GM23338 (cell line): ENCODE measurements at regions not wholly inside any gene's neighbourhood (a gene's known extent, or its start where the extent isn't known, plus 50 kb on each side); places are given as distances from the start of the nearest gene placed in this dataset.

Experiments used
- ATAC-seq: fragments of 200-7000 bp; cut with Tn5 transposase; 3 replicates; pipeline ENCODE4 v1.9.1; 2020
- DNase-seq: peaks from one replicate; pipeline ENCODE4 v3.0.0-alpha.2; 2015; ENCODE audit warnings: low spot score
- H2AFZ ChIP-seq: fragments of 200-600 bp; sonication (generic); 2 replicates; pipeline ENCODE4 v1.8.0; 2016; ENCODE audit warnings: antibody characterized with exemption, mild to moderate bottlenecking, moderate library complexity
- H3F3A ChIP-seq: fragments of 200-600 bp; sonication (generic); replicated peaks from 2 replicates; pipeline ENCODE4 v1.8.0; 2017; ENCODE audit warnings: antibody characterized with exemption, mixed run types, low read depth
- H3K27ac ChIP-seq: fragments of 200-600 bp; sonication (generic); 2 replicates; pipeline ENCODE4 v1.6.1; 2016; ENCODE audit warnings: low read depth
- H3K27me3 ChIP-seq: fragments of 200-600 bp; sonication (generic); 2 replicates; pipeline ENCODE4 v1.8.0; 2016; ENCODE audit warnings: mild to moderate bottlenecking, mixed run types, moderate library complexity; ENCODE audit not compliant: insufficient read depth
- H3K36me3 ChIP-seq: fragments of 200-600 bp; sonication (generic); 2 replicates; pipeline ENCODE4 v1.8.0; 2016; ENCODE audit warnings: mild to moderate bottlenecking; ENCODE audit not compliant: insufficient read depth
- H3K4me1 ChIP-seq: fragments of 200-600 bp; sonication (generic); 2 replicates; pipeline ENCODE4 v1.8.0; 2016; ENCODE audit warnings: mild to moderate bottlenecking, moderate library complexity; ENCODE audit not compliant: insufficient read depth
- H3K4me2 ChIP-seq: fragments of 200-600 bp; sonication (generic); 2 replicates; pipeline ENCODE4 v1.7.1; 2017; ENCODE audit warnings: mixed run types
- H3K4me3 ChIP-seq: fragments of 200-600 bp; sonication (generic); 2 replicates; pipeline ENCODE4 v1.6.1; 2016; ENCODE audit warnings: mixed run types
- H3K79me2 ChIP-seq: fragments of 200-600 bp; sonication (generic); replicated peaks from 2 replicates; pipeline ENCODE4 v1.8.0; 2017; ENCODE audit warnings: mild to moderate bottlenecking; ENCODE audit not compliant: insufficient read depth
- H3K9me2 ChIP-seq: fragments of 200-600 bp; sonication (generic); 2 replicates; pipeline ENCODE4 v1.8.0; 2017; ENCODE audit not compliant: insufficient read depth
- H4K20me1 ChIP-seq: fragments of 200-600 bp; sonication (generic); replicated peaks from 2 replicates; pipeline ENCODE4 v1.8.0; 2017; ENCODE audit warnings: mild to moderate bottlenecking; ENCODE audit not compliant: insufficient read depth
- H3K27ac Mint-ChIP-seq: 2 replicates; pipeline ENCODE4 v1.8.0; 2020; ENCODE audit warnings: inconsistent platforms, mild to moderate bottlenecking, moderate library complexity, mixed read lengths
- H3K27me3 Mint-ChIP-seq: 3 replicates; pipeline ENCODE4 v1.8.0; 2022; ENCODE audit warnings: low read depth, mild to moderate bottlenecking, moderate library complexity, mixed read lengths, inconsistent platforms; ENCODE audit not compliant: insufficient read depth, poor library complexity
- H3K36me3 Mint-ChIP-seq: 3 replicates; pipeline ENCODE4 v1.8.0; 2021; ENCODE audit warnings: low read depth, mild to moderate bottlenecking, inconsistent platforms, moderate library complexity, mixed read lengths
- H3K4me1 Mint-ChIP-seq: 3 replicates; pipeline ENCODE4 v1.8.0; 2020; ENCODE audit warnings: mild to moderate bottlenecking, inconsistent platforms, mixed read lengths
- H3K4me3 Mint-ChIP-seq: 3 replicates; pipeline ENCODE4 v1.8.0; 2021; ENCODE audit warnings: moderate library complexity, mild to moderate bottlenecking, inconsistent platforms, mixed read lengths
- H3K9me3 Mint-ChIP-seq: 3 replicates; pipeline ENCODE4 v1.8.0; 2020; ENCODE audit warnings: moderate library complexity, mild to moderate bottlenecking, inconsistent platforms, mixed read lengths
- EZH2 ChIP-seq: fragments of 200-600 bp; sonication (generic); IDR thresholded peaks from one replicate; pipeline ENCODE4 v1.8.0; 2017; ENCODE audit warnings: antibody characterized with exemption, mild to moderate bottlenecking, low read depth; ENCODE audit not compliant: unreplicated experiment
- STAT1 ChIP-seq: IDR thresholded peaks from one replicate; pipeline ENCODE4 v1.6.1; 2016; ENCODE audit warnings: antibody characterized with exemption; ENCODE audit not compliant: unreplicated experiment
- ZNF462 ChIP-seq: fragments of 250-450 bp; sonication (Bioruptor Pico); IDR thresholded peaks from 2 replicates; pipeline ENCODE4 v1.5.0; 2020; ENCODE audit warnings: mild to moderate bottlenecking, moderate library complexity

GRCh38 chr13:42658019-42658418 is 84.1 kb downstream of the TNFSF11 start:
- no peak overlapping the region for H3K4me3 ChIP-seq
- H3K4me3 Mint-ChIP-seq: no peak overlapping the region
- H3K4me1 Mint-ChIP-seq: peaks cover 31% of the 10 kb centered on the region

GRCh38 chr13:42660333-42660965 is 86.5 kb downstream of the TNFSF11 start:
- H4K20me1 ChIP-seq: no peaks in the 10 kb centered on the region
- peaks cover 23% of the 10 kb centered on the region for H3K4me1 Mint-ChIP-seq
- no peak overlapping the region for H3K4me3 Mint-ChIP-seq
- no peaks in the 10 kb centered on the region; the same call in 1 of the 2 replicates for H3K9me2 ChIP-seq
- peaks cover 17% of the 10 kb centered on the region; the same call in 1 of the 2 replicates for H3K4me1 ChIP-seq
- H3K79me2 ChIP-seq: no peaks in the 10 kb centered on the region
- no peak overlapping the region for H3K27ac ChIP-seq
- no peak overlapping the region for H3K4me2 ChIP-seq
- no peaks in the 10 kb centered on the region for H3K36me3 ChIP-seq
- no peaks in the 10 kb centered on the region for H3K27me3 ChIP-seq
- H3K9me3 Mint-ChIP-seq: no peaks in the 10 kb centered on the region
- peaks cover 3% of the 10 kb centered on the region; the same call in 1 of the 3 replicates for H3K36me3 Mint-ChIP-seq
- no peak overlapping the region for H3K27ac Mint-ChIP-seq
- no peak overlapping the region for H2AFZ ChIP-seq
- no peaks in the 10 kb centered on the region for H3K27me3 Mint-ChIP-seq
- TF ChIP-seq ZNF462 (no peak), STAT1 (no peak)
- no peak overlapping the region for H3K4me3 ChIP-seq
- ATAC-seq (no peak), DNase-seq (no peak)
- no peaks in the 10 kb centered on the region for H3F3A ChIP-seq

More at GRCh38 chr13:42658019-42658418, 84.1 kb downstream of the TNFSF11 start:
- H3K36me3 ChIP-seq: no peaks in the 10 kb centered on the region
- H3K27ac Mint-ChIP-seq: no peak overlapping the region
- no peaks in the 10 kb centered on the region for H4K20me1 ChIP-seq
- no peaks in the 10 kb centered on the region for H3K79me2 ChIP-seq
- no peaks in the 10 kb centered on the region for H3K27me3 ChIP-seq
- H2AFZ ChIP-seq: no peak overlapping the region
- no peaks in the 10 kb centered on the region for H3K36me3 Mint-ChIP-seq
- no peaks in the 10 kb centered on the region for H3K9me2 ChIP-seq
- H3K9me3 Mint-ChIP-seq: no peaks in the 10 kb centered on the region
- no peak for TF ChIP-seq EZH2
- H3K4me2 ChIP-seq: no peak overlapping the region
- DNase-seq: no peak
- no peak for ATAC-seq
- H3F3A ChIP-seq: no peaks in the 10 kb centered on the region
- H3K27me3 Mint-ChIP-seq: peaks cover 2% of the 10 kb centered on the region
- H3K4me1 ChIP-seq: peaks cover 18% of the 10 kb centered on the region; the same call in 1 of the 2 replicates
- H3K27ac ChIP-seq: no peak overlapping the region
